Neural progenitor cell (in vitro differentiated cells): ENCODE measurements at regions not wholly inside any gene's neighbourhood (a gene's known extent, or its start where the extent isn't known, plus 50 kb on each side); places are given as distances from the start of the nearest gene placed in this dataset.

ENCODE experiments used
- EZH2 ChIP-seq: fragments of 200-600 bp; sonication (generic); IDR thresholded peaks from 2 replicates; pipeline ENCODE4 v1.6.1; 2017; ENCODE audit warnings: antibody characterized with exemption, mild to moderate bottlenecking, moderate library complexity
- TF ChIP-seq, protein P1 (sequence below): fragments of 200-600 bp; sonication (generic); IDR thresholded peaks from 2 replicates; pipeline ENCODE4 v1.5.1; 2017; ENCODE audit warnings: antibody characterized with exemption, mild to moderate bottlenecking

DNA sequence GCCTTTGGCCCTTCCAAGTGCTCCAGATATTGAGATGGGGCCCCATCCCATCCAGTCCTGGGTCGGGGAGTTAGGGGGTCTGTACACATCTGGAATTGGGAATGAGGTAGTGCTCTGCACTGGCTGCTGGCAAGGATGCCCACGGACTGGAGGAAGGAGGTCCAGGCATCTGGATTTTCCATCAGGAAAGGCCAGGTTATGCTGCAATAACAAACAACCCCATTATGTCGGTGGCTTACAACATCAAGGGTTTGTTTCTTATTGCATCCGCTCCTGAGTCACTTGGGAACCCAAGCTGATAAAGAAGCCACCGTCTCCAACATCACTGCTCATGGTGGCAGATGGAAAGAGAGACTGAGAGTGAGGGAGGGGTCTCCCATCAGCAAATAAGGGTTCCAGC is 229.9 kb downstream of the TFCP2L1 start:
- TF ChIP-seq, protein P1, sequence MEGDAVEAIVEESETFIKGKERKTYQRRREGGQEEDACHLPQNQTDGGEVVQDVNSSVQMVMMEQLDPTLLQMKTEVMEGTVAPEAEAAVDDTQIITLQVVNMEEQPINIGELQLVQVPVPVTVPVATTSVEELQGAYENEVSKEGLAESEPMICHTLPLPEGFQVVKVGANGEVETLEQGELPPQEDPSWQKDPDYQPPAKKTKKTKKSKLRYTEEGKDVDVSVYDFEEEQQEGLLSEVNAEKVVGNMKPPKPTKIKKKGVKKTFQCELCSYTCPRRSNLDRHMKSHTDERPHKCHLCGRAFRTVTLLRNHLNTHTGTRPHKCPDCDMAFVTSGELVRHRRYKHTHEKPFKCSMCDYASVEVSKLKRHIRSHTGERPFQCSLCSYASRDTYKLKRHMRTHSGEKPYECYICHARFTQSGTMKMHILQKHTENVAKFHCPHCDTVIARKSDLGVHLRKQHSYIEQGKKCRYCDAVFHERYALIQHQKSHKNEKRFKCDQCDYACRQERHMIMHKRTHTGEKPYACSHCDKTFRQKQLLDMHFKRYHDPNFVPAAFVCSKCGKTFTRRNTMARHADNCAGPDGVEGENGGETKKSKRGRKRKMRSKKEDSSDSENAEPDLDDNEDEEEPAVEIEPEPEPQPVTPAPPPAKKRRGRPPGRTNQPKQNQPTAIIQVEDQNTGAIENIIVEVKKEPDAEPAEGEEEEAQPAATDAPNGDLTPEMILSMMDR, result no peak
- TF ChIP-seq EZH2, result no peak
